ENCODE measurements at regions not wholly inside any gene's neighbourhood (a gene's known extent, or its start where the extent isn't known, plus 50 kb on each side); places are given as distances from the start of the nearest gene placed in this dataset.

DNA sequence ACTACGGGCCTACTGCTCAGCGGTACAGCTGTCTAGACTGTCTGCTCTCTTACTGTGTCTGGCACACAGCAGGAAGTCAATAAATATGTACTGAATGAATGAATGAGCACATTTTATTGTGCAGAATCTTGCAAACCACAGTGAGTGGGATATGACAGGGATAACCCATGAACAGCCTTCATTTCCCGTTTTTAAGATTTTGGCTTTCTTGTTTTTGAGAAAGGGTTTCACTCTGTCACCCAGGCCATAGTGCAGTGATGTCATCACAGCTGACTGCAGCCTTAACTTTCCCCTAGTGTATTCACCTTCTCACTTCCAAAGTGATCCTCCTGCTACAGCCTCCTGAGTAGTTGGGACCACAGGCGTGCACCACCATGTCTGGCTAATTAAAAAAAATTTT, 203.1 kb downstream of the AEBP2 start:
- H3K27ac Mint-ChIP-seq = no peak overlapping the region
- H3K27me3 Mint-ChIP-seq = no peaks in the 10 kb centered on the region
- Histone ChIP-seq H4K20me1 (ENCODE audit: control insufficient read depth, insufficient read depth, low read length, poor library complexity, severe bottlenecking) (no peaks in the 10 kb centered on the region), H3K4me2 (replicated peaks; ENCODE audit: low read depth, low read length, poor library complexity, severe bottlenecking) (no peak overlapping the region), H3K27ac (ENCODE audit: low read length in 2 of 2) (no peak overlapping the region), H3K27me3 (replicated peaks in 1 of 4; ENCODE audit: control extremely low read depth in 1 of 4, control insufficient read depth in 3 of 4, insufficient read depth in 4 of 4, low read length in 3 of 4) (no peaks in the 10 kb centered on the region), H3K4me1 (ENCODE audit: control insufficient read depth in 2 of 2, insufficient read depth in 2 of 2, low read length in 2 of 2) (no peaks in the 10 kb centered on the region), H3K4me3 (ENCODE audit: control extremely low read depth in 1 of 5, extremely low read depth in 1 of 5, insufficient read depth in 1 of 5, low read depth in 2 of 5, low read length in 4 of 5) (no peak overlapping the region), H3K9ac (ENCODE audit: low read length) (no peak overlapping the region), H2AFZ (ENCODE audit: insufficient read depth, low read depth, low read length, poor library complexity, severe bottlenecking) (no peak overlapping the region), H3K36me3 (replicated peaks in 1 of 2; ENCODE audit: control extremely low read depth in 1 of 2, control insufficient read depth in 1 of 2, extremely low read depth in 1 of 2, insufficient read depth in 2 of 2, low read length in 1 of 2) (no peaks in the 10 kb centered on the region), H3K79me2 (ENCODE audit: control insufficient read depth, insufficient read depth, low read length) (no peaks in the 10 kb centered on the region), H3K9me3 (ENCODE audit: control extremely low read depth in 1 of 3, control insufficient read depth in 2 of 3, insufficient read depth in 1 of 3, low read length in 2 of 3) (no peaks in the 10 kb centered on the region)
- H3K4me1 Mint-ChIP-seq = no peaks in the 10 kb centered on the region
- H3K9me3 Mint-ChIP-seq (ENCODE audit: insufficient read depth) = peaks cover 5% of the 10 kb centered on the region
- WGBS (ENCODE audit: insufficient coverage) = 77% methylated on average over 3 of the region's 4 CpGs
- DNase-seq (no peak), ATAC-seq (ENCODE audit: low read depth) (no peak)
- POLR2A ChIA-PET = no interaction called here
- H3K4me3 Mint-ChIP-seq = no peak overlapping the region
- intact Hi-C loops (cut with micrococcal nuclease) = no loop called here
- no peak for TF ChIP-seq EZH2 (IDR thresholded peaks at IDR 0.05; ENCODE audit: borderline replicate concordance, insufficient read depth, low read depth, low read length, poor library complexity, severe bottlenecking)
- TF ChIP-seq, protein P1, sequence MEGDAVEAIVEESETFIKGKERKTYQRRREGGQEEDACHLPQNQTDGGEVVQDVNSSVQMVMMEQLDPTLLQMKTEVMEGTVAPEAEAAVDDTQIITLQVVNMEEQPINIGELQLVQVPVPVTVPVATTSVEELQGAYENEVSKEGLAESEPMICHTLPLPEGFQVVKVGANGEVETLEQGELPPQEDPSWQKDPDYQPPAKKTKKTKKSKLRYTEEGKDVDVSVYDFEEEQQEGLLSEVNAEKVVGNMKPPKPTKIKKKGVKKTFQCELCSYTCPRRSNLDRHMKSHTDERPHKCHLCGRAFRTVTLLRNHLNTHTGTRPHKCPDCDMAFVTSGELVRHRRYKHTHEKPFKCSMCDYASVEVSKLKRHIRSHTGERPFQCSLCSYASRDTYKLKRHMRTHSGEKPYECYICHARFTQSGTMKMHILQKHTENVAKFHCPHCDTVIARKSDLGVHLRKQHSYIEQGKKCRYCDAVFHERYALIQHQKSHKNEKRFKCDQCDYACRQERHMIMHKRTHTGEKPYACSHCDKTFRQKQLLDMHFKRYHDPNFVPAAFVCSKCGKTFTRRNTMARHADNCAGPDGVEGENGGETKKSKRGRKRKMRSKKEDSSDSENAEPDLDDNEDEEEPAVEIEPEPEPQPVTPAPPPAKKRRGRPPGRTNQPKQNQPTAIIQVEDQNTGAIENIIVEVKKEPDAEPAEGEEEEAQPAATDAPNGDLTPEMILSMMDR (IDR thresholded peaks at IDR 0.05) = no peak
- CTCF ChIA-PET = no interaction called here

DNA sequence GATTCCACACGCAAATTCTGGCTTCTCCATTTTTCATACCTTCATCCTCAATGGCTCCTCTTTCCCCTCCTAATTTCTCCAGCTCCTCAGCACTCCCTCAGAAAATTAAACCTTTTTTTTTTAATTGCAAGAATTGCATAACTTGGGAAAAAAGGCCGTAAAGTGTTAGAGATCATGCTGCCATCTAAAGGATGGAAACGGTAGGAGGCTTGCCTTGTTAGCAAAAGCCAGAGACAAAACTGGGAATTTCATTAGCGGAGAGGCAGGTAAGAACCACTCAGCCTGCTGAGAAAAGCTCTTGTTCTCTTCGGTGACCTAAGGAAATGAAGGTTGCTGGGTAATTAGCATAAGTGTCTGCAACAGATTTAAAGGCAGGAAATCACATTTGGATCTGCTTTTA, 204.3 kb downstream of the AEBP2 start:
- H4K20me1 ChIP-seq (ENCODE audit: control insufficient read depth, insufficient read depth, low read length, poor library complexity, severe bottlenecking) = no peaks in the 10 kb centered on the region
- no peaks in the 10 kb centered on the region for H3K27me3 ChIP-seq (replicated peaks in 1 of 4; ENCODE audit: control extremely low read depth in 1 of 4, control insufficient read depth in 3 of 4, insufficient read depth in 4 of 4, low read length in 3 of 4)
- Mint-ChIP-seq H3K9me3 (ENCODE audit: insufficient read depth) (peaks cover 5% of the 10 kb centered on the region), H3K27ac (no peak overlapping the region), H3K4me1 (peaks cover 3% of the 10 kb centered on the region), H3K4me3 (no peak overlapping the region), H3K27me3 (no peaks in the 10 kb centered on the region)
- H3K4me1 ChIP-seq (ENCODE audit: control insufficient read depth in 2 of 2, insufficient read depth in 2 of 2, low read length in 2 of 2) = no peaks in the 10 kb centered on the region
- no peak overlapping the region for H2AFZ ChIP-seq (ENCODE audit: insufficient read depth, low read depth, low read length, poor library complexity, severe bottlenecking)
- ChIA-PET CTCF (no interaction called here), POLR2A (no interaction called here)
- TF ChIP-seq, protein P1 (IDR thresholded peaks at IDR 0.05) = no peak
- no peak for TF ChIP-seq EZH2 (IDR thresholded peaks at IDR 0.05; ENCODE audit: borderline replicate concordance, insufficient read depth, low read depth, low read length, poor library complexity, severe bottlenecking)
- H3K36me3 ChIP-seq (replicated peaks in 1 of 2; ENCODE audit: control extremely low read depth in 1 of 2, control insufficient read depth in 1 of 2, extremely low read depth in 1 of 2, insufficient read depth in 2 of 2, low read length in 1 of 2) = no peaks in the 10 kb centered on the region
- H3K27ac ChIP-seq (ENCODE audit: low read length in 2 of 2) = no peak overlapping the region
- intact Hi-C loops (cut with micrococcal nuclease) = no loop called here
- H3K4me3 ChIP-seq (ENCODE audit: control extremely low read depth in 1 of 5, extremely low read depth in 1 of 5, insufficient read depth in 1 of 5, low read depth in 2 of 5, low read length in 4 of 5) = no peak overlapping the region
- no peak overlapping the region for H3K4me2 ChIP-seq (replicated peaks; ENCODE audit: low read depth, low read length, poor library complexity, severe bottlenecking)
- no peak overlapping the region for H3K9ac ChIP-seq (ENCODE audit: low read length)
- no peaks in the 10 kb centered on the region for H3K9me3 ChIP-seq (ENCODE audit: control extremely low read depth in 1 of 3, control insufficient read depth in 2 of 3, insufficient read depth in 1 of 3, low read length in 2 of 3)
- H3K79me2 ChIP-seq (ENCODE audit: control insufficient read depth, insufficient read depth, low read length) = no peaks in the 10 kb centered on the region
- 44% methylated on average over 3 of the region's 5 CpGs for WGBS (ENCODE audit: insufficient coverage)
- ATAC-seq (ENCODE audit: low read depth) = no peak
- no peak for DNase-seq

All from B cell (primary cell).